GM12874 (cell line): ENCODE measurements at regions not wholly inside any gene's neighbourhood (a gene's known extent, or its start where the extent isn't known, plus 50 kb on each side); places are given as distances from the start of the nearest gene placed in this dataset.

ENCODE experiments used
- CTCF ChIP-seq: IDR thresholded peaks from 2 replicates; pipeline ENCODE4 v1.5.1; 2011; ENCODE audit warnings: low read depth, mild to moderate bottlenecking, control low read depth, low read length, moderate library complexity; ENCODE audit not compliant: insufficient read depth

- TF ChIP-seq CTCF = no peak
These were observed 366.9 kb upstream of the GALNT5 start for GRCh38 chr2:156890529-156891148.

- TF ChIP-seq CTCF = no peak
These were observed 365.9 kb upstream of the GALNT5 start for GRCh38 chr2:156891609-156892008.

- TF ChIP-seq CTCF = peak; percentile 37; the same call in 1 of the 2 replicates
These were observed 364.8 kb upstream of the GALNT5 start for GRCh38 chr2:156892467-156893281.

GRCh38 chr2:156896294-156896693 lies 361.2 kb upstream of the GALNT5 start:
- TF ChIP-seq CTCF = no peak

- no peak for TF ChIP-seq CTCF
These were observed 360.0 kb upstream of the GALNT5 start for GRCh38 chr2:156897548-156897947.

GRCh38 chr2:156901373-156902031 lies 356.0 kb upstream of the GALNT5 start:
- no peak for TF ChIP-seq CTCF

GRCh38 chr2:156903335-156903734 lies 354.2 kb upstream of the GALNT5 start:
- no peak for TF ChIP-seq CTCF
